IMR-90 (cell line): ENCODE measurements at regions not wholly inside any gene's neighbourhood (a gene's known extent, or its start where the extent isn't known, plus 50 kb on each side); places are given as distances from the start of the nearest gene placed in this dataset.
A peak's percentile ranks its signal among the peaks of the same experiment; 100 is the strongest.

Source experiments
- ATAC-seq: fragments of 200-7000 bp; cut with Tn5 transposase; 2 replicates; pipeline ENCODE4 v1.9.1; 2020; ENCODE audit warnings: low read depth, mild to moderate bottlenecking, moderate library complexity
- BruUV-seq: library from RNA; stranded (reverse); fragments of 400-500 nt; replicated peaks from 2 replicates; lab custom pipeline; 2021; lab: Mats Ljungman, UMichigan
- CTCF ChIA-PET: fragments of 300-600 bp; formaldehyde crosslinking; extraction: SDS; loops from one replicate; lab custom pipeline; 2021; ENCODE audit warnings: antibody characterized with exemption; lab: Yijun Ruan, JAX
- POLR2A ChIA-PET: fragments of 300-600 bp; sonication (Branson Sonifier 250); formaldehyde crosslinking; loops from one replicate; lab custom pipeline; 2022; ENCODE audit warnings: antibody characterized with exemption; ENCODE audit not compliant: unreplicated experiment; lab: Charles Lee
- DNase-seq: peaks from one replicate; pipeline ENCODE4 v3.0.0; 2013
- H2AFZ ChIP-seq: replicated peaks from 2 replicates; pipeline ENCODE3; 2013; ENCODE audit warnings: low read length, mild to moderate bottlenecking; ENCODE audit not compliant: poor library complexity
- H2AK5ac ChIP-seq: 2 replicates; pipeline ENCODE4 v1.6.1; 2013; ENCODE audit warnings: low read depth, low read length, inconsistent platforms
- H2AK9ac ChIP-seq: replicated peaks from 2 replicates; pipeline ENCODE3; 2013; ENCODE audit warnings: mild to moderate bottlenecking, low read depth, low read length, moderate library complexity; ENCODE audit not compliant: poor library complexity
- H2BK120ac ChIP-seq: 2 replicates; pipeline ENCODE4 v1.6.1; 2013; ENCODE audit warnings: low read depth, low read length, inconsistent platforms
- H2BK15ac ChIP-seq: 3 replicates; pipeline ENCODE4 v1.6.1; 2013; ENCODE audit warnings: low read depth, low read length, inconsistent platforms
- H2BK20ac ChIP-seq: 2 replicates; pipeline ENCODE4 v1.6.1; 2013; ENCODE audit warnings: low read depth, mild to moderate bottlenecking, inconsistent platforms, low read length, moderate library complexity
- H2BK5ac ChIP-seq: 2 replicates; pipeline ENCODE4 v1.6.1; 2013; ENCODE audit warnings: mild to moderate bottlenecking, low read depth, low read length, inconsistent platforms; ENCODE audit not compliant: poor library complexity, severe bottlenecking
- H3K14ac ChIP-seq: replicated peaks from 2 replicates; pipeline ENCODE4 v1.6.1; 2013; ENCODE audit warnings: low read depth, low read length, inconsistent platforms
- H3K18ac ChIP-seq: 2 replicates; pipeline ENCODE4 v1.6.1; 2013; ENCODE audit warnings: low read depth, low read length, control low read depth
- H3K23ac ChIP-seq: 2 replicates; pipeline ENCODE4 v1.6.1; 2013; ENCODE audit warnings: low read depth, low read length, inconsistent platforms
- H3K27ac ChIP-seq: 2 replicates; pipeline ENCODE4 v1.5.1; 2013; ENCODE audit warnings: mild to moderate bottlenecking, control low read depth, low read length; ENCODE audit not compliant: insufficient read depth
- H3K27me3 ChIP-seq: 2 replicates; pipeline ENCODE4 v1.6.1; 2013; ENCODE audit warnings: low read length; ENCODE audit not compliant: control insufficient read depth, insufficient read depth
- H3K36me3 ChIP-seq: 2 replicates; pipeline ENCODE4 v1.6.1; 2013; ENCODE audit warnings: low read length, mixed read lengths; ENCODE audit not compliant: control insufficient read depth, insufficient read depth
- H3K4ac ChIP-seq: 2 replicates; pipeline ENCODE4 v1.6.1; 2013; ENCODE audit warnings: low read depth, low read length, inconsistent platforms
- H3K4me1 ChIP-seq: 2 replicates; pipeline ENCODE4 v1.6.1; 2013; ENCODE audit warnings: low read length, mixed read lengths; ENCODE audit not compliant: control insufficient read depth, insufficient read depth
- H3K4me2 ChIP-seq: 2 replicates; pipeline ENCODE4 v1.6.1; 2013; ENCODE audit warnings: low read depth, mild to moderate bottlenecking, control low read depth, low read length, moderate library complexity
- H3K4me3 ChIP-seq: 2 replicates; pipeline ENCODE4 v1.5.1; 2013; ENCODE audit warnings: low read depth, mild to moderate bottlenecking, control low read depth, low read length, moderate library complexity; ENCODE audit not compliant: insufficient read depth
- H3K56ac ChIP-seq: 2 replicates; pipeline ENCODE4 v1.6.1; 2013; ENCODE audit warnings: low read length, inconsistent platforms; ENCODE audit not compliant: insufficient read depth; ENCODE audit errors: extremely low read depth
- H3K79me1 ChIP-seq, 2 experiments: 2 replicates each; pipeline ENCODE4 v1.6.1; 2013; ENCODE audit warnings: low read length in 2 of 2, inconsistent platforms in 1 of 2, low read depth in 1 of 2
- H3K9ac ChIP-seq: 2 replicates; pipeline ENCODE4 v1.6.1; 2013; ENCODE audit warnings: low read depth, low read length, control low read depth
- H3K9me1 ChIP-seq: 2 replicates; pipeline ENCODE4 v1.6.1; 2013; ENCODE audit warnings: low read length, inconsistent platforms; ENCODE audit not compliant: insufficient read depth
- H3K9me3 ChIP-seq: 2 replicates; pipeline ENCODE4 v1.6.1; 2013; ENCODE audit warnings: low read length; ENCODE audit not compliant: control insufficient read depth, insufficient read depth
- H4K20me1 ChIP-seq: 2 replicates; pipeline ENCODE4 v1.6.1; 2013; ENCODE audit warnings: low read length, inconsistent platforms; ENCODE audit not compliant: insufficient read depth
- H4K5ac ChIP-seq: 2 replicates; pipeline ENCODE4 v1.6.1; 2013; ENCODE audit warnings: mild to moderate bottlenecking, low read depth, low read length, control low read depth
- H4K8ac ChIP-seq, 2 experiments: 2 replicates each; pipeline ENCODE4 v1.6.1; 2013; ENCODE audit warnings: low read depth in 2 of 2, low read length in 2 of 2, control low read depth in 1 of 2, inconsistent platforms in 1 of 2
- H4K91ac ChIP-seq: 2 replicates; pipeline ENCODE4 v1.6.1; 2013; ENCODE audit warnings: low read depth, low read length, inconsistent platforms; ENCODE audit not compliant: insufficient read depth
- BHLHE40 ChIP-seq: fragments of 150-350 bp; IDR thresholded peaks from 2 replicates; pipeline ENCODE4 v1.6.1; 2016; ENCODE audit warnings: mild to moderate bottlenecking, low read depth, low read length
- CEBPB ChIP-seq: IDR thresholded peaks from 2 replicates; pipeline ENCODE4 v1.6.1; 2012; ENCODE audit warnings: low read depth, low read length, improper control_type of control experiment
- FOS ChIP-seq: fragments of 150-350 bp; IDR thresholded peaks from 2 replicates; pipeline ENCODE4 v1.6.1; 2016; ENCODE audit warnings: low read depth, low read length
- MXI1 ChIP-seq: IDR thresholded peaks from 2 replicates; pipeline ENCODE4 v1.6.1; 2012; ENCODE audit warnings: low read depth, mild to moderate bottlenecking, low read length, moderate library complexity, borderline replicate concordance
- NFE2L2 ChIP-seq: fragments of 150-350 bp; IDR thresholded peaks from 2 replicates; pipeline ENCODE4 v1.6.1; 2016; ENCODE audit warnings: low read depth, mild to moderate bottlenecking, low read length
- RAD21 ChIP-seq: IDR thresholded peaks from 2 replicates; pipeline ENCODE4 v1.6.1; 2012; ENCODE audit warnings: low read length, improper control_type of control experiment
- RCOR1 ChIP-seq: IDR thresholded peaks from 2 replicates; pipeline ENCODE4 v1.6.1; 2012; ENCODE audit warnings: mild to moderate bottlenecking, low read length, improper control_type of control experiment; ENCODE audit not compliant: insufficient replicate concordance
- RFX5 ChIP-seq: IDR thresholded peaks from 2 replicates; pipeline ENCODE4 v1.8.0; 2012; ENCODE audit warnings: low read depth, mild to moderate bottlenecking, low read length, moderate library complexity
- WGBS, 2 experiments: methylation state at CpG; one replicate each; pipeline versions ENCODE4 v1.1.5 to v1.1.7; 2013; ENCODE audit warnings: missing lambda C conversion rate in 2 of 2; ENCODE audit not compliant: insufficient read length in 1 of 2; ENCODE audit errors: extremely low coverage in 2 of 2; 5-methylcytosine and 5-hydroxymethylcytosine counted together
- dilution Hi-C: fragments of 300-500 bp; cut with HindIII; formaldehyde crosslinking; loops from one replicate; pipeline ENCODE4 v1.14.3; 2018; ENCODE audit warnings: low sequenced_read_pairs; ENCODE audit not compliant: unreplicated experiment
- in situ Hi-C: fragments of 300-500 bp; cut with MboI; formaldehyde crosslinking; loops from 3 replicates; pipeline ENCODE4 v1.14.3; 2019; ENCODE audit warnings: low sequenced_read_pairs, inconsistent platforms, mixed read lengths
- intact Hi-C: fragments of 100-400 bp; cut with micrococcal nuclease; formaldehyde crosslinking; loops from 2 replicates; pipeline ENCODE4 v1.10.0; 2022

DNA sequence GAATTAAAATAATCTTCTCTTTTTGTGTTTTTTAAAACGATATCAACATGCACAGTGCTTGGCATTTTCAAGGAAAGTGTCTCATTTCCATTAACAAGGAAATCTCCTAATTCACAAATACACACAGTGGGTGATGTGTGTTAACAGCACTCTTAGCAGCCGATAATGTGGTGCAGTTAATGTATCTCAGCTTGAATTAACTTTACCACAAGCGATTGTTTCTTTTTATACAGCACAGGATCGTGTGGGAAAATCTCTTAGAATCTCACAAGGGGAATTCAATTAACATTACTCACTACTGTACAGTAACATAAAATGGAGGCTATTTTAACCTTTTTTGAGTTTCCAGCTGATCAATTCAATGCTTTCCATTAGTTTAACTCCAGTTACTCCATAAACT is 1841.9 kb downstream of the STIM2 start:
- ATAC-seq (no peak), DNase-seq (peak; percentile 4)
- H2BK20ac ChIP-seq = no peak overlapping the region
- H3K9me3 ChIP-seq = no peaks in the 10 kb centered on the region
- BruUV-seq = no TSS peak
- no peak overlapping the region for H3K4ac ChIP-seq
- H2AK5ac ChIP-seq = no peak overlapping the region
- H3K18ac ChIP-seq = no peak overlapping the region
- dilution Hi-C loops (no loop called here), in situ Hi-C loops (no loop called here), intact Hi-C loops (no loop called here)
- H3K4me2 ChIP-seq = peak overlapping the region; percentile 67; the same call in 1 of the 2 replicates
- H4K91ac ChIP-seq = no peak overlapping the region
- H3K9me1 ChIP-seq = no peaks in the 10 kb centered on the region
- H2AFZ ChIP-seq = no peak overlapping the region
- no peaks in the 10 kb centered on the region for H3K27me3 ChIP-seq
- no peak overlapping the region for H3K56ac ChIP-seq
- no CpG with 5 or more reads among the region's 4 CpGs for WGBS, 2 experiments
- no peak overlapping the region for H3K27ac ChIP-seq
- no peak for TF ChIP-seq BHLHE40
- no peak for TF ChIP-seq MXI1
- TF ChIP-seq RAD21 = no peak
- no peak for TF ChIP-seq CEBPB
- TF ChIP-seq RFX5 = no peak
- TF ChIP-seq RCOR1 = no peak
- no peak for TF ChIP-seq NFE2L2
- TF ChIP-seq FOS = no peak
- no peaks in the 10 kb centered on the region for H3K79me1 ChIP-seq
- H3K4me3 ChIP-seq = no peak overlapping the region
- H4K20me1 ChIP-seq = no peaks in the 10 kb centered on the region
- H4K8ac ChIP-seq = no peak overlapping the region
- H3K23ac ChIP-seq = no peak overlapping the region
- H4K5ac ChIP-seq = no peak overlapping the region
- POLR2A ChIA-PET = no interaction called here
- no peak overlapping the region for H2BK5ac ChIP-seq
- H2AK9ac ChIP-seq = no peak overlapping the region
- CTCF ChIA-PET = no interaction called here
- no peak overlapping the region for H2BK15ac ChIP-seq
- no peak overlapping the region for H3K9ac ChIP-seq
- H2BK120ac ChIP-seq = no peak overlapping the region
- no peaks in the 10 kb centered on the region for H3K36me3 ChIP-seq
- no peak overlapping the region for H3K14ac ChIP-seq
- no peaks in the 10 kb centered on the region for H3K4me1 ChIP-seq
